Choroid plexus epithelial cell (primary cell): ENCODE measurements at regions not wholly inside any gene's neighbourhood (a gene's known extent, or its start where the extent isn't known, plus 50 kb on each side); places are given as distances from the start of the nearest gene placed in this dataset.

ENCODE experiments used
- DNase-seq: peaks from one replicate; pipeline ENCODE4 v3.0.0-alpha.2; 2010; ENCODE audit warnings: low read depth
- H3K4me3 ChIP-seq: 2 replicates; pipeline ENCODE4 v1.5.1; 2011; ENCODE audit warnings: low read depth, mild to moderate bottlenecking, control low read depth, low read length, moderate library complexity
- TF ChIP-seq, protein P1 (sequence below): conservative IDR thresholded peaks from 2 replicates; pipeline ENCODE4 v1.5.1; 2011; ENCODE audit warnings: low read depth, mild to moderate bottlenecking, control low read depth, inconsistent platforms, low read length, moderate library complexity

DNA sequence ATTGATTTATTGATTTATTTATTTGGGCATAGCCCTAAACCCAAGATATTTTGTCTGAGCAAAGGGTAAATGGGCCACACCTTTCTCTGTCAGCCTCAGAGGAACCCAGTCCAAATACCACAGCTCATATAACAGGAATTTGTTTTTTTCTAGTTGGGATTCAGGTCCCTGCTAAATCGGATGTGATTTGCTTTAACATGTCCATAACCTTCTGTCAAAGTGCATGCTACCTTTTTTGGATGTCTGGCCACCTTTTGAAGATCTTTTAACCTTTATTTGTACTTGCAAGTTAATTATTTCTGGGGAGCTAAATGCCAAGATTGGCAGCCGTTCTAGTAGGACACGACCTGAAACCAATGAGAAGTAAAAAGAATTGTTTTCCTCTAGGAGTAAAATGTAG lies 303.2 kb upstream of the UBE2E3 start:
- TF ChIP-seq, protein P1, sequence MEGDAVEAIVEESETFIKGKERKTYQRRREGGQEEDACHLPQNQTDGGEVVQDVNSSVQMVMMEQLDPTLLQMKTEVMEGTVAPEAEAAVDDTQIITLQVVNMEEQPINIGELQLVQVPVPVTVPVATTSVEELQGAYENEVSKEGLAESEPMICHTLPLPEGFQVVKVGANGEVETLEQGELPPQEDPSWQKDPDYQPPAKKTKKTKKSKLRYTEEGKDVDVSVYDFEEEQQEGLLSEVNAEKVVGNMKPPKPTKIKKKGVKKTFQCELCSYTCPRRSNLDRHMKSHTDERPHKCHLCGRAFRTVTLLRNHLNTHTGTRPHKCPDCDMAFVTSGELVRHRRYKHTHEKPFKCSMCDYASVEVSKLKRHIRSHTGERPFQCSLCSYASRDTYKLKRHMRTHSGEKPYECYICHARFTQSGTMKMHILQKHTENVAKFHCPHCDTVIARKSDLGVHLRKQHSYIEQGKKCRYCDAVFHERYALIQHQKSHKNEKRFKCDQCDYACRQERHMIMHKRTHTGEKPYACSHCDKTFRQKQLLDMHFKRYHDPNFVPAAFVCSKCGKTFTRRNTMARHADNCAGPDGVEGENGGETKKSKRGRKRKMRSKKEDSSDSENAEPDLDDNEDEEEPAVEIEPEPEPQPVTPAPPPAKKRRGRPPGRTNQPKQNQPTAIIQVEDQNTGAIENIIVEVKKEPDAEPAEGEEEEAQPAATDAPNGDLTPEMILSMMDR: no peak
- H3K4me3 ChIP-seq: no peak overlapping the region
- no peak for DNase-seq

DNA sequence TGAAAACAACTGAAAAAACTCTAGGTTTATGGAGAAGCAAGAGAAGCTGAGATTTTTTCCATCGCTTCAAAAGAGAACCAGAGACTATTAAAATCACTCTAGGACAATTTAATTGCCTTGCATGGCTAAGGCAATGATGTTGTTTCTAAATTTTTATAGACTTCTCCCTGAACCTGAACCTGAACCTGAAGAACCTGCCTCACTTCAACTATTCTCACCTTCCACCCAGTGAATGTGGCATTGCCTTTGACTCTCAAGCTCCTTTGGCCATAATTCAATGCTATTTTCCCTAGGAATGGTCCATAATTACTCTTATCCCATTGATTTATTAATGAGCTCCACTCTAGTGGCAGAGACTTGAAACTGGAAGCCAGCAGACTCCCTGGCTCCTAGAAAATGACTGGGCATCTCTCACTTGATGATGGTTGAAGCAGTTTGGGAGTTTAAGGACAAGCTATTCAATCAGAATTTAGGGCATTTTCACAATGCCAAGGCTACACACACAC lies 303.8 kb upstream of the UBE2E3 start:
- DNase-seq: no peak

DNA sequence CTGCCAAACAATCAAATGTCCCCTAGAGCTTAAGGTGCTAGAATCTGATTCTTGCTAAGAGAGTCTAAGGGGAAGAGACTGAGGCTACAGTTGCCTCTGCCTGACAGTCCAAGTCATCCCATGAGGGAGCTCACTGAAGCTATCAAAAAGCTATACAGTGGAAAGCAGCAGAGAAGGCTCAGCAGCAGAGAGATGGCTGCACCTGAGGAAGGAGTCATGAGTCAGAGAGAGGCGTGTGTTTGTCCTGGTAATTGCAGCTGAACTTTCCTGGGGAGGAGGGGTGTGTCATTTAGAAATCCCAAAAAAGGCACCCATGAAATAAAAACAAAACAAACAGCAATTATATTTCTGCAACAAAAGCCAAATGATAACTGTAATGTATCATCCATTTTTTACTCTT lies 305.2 kb upstream of the UBE2E3 start:
- TF ChIP-seq, protein P1: no peak
- no peak for DNase-seq
- no peak overlapping the region for H3K4me3 ChIP-seq

More for the DNA sequence above, 303.8 kb upstream of the UBE2E3 start:
- H3K4me3 ChIP-seq: no peak overlapping the region
- TF ChIP-seq, protein P1: no peak

DNA sequence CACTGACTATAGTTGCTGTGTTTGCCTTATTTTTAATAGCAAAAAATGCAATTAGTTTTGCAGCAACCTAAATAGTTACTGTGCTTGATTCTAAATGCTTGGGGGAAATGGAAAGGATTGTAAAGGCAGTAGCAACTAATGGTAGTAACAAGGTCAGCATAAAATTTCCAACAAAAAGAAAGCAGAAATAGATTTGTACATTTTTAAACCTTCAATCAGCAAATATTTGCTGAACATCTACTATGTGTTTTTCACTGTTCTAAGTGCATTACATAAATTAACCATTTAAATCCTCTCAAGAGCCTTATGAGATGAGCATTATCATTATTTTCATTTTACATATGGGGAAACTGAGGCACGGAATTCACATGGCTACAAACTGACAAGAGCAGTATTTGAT lies 308.0 kb upstream of the UBE2E3 start:
- TF ChIP-seq, protein P1: no peak
- DNase-seq: no peak

DNA sequence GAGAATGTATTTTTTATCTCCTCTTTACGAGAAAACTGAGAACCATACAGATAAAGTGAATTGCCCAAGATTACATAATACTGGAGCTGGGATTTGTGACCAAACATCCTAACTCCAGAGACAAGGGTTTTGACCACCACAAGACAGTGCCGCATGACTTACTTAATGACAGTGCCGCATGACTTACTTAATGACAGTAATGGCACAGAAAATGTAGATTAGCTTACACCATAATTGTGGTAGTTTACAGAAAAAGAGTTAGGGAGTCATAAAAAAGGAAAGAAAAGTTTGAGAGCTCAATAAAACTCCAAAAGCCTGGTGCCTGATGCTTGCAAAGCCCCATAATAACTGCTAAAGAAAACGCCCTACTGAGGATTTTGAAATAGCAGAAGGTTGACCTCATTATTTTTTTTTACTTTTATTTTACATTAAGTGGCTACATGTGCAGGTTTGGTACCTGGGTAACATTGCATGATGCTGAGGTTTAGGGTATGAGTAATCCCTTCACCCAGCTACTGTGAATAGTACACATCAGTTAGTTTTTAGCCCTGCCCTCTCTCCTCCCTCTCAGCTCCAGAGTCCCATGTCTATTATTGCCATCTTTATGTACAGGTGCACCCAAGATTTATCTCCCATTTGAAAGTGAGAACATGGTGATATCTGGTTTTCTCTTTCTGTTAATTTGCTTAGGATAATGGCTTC lies 310.0 kb upstream of the UBE2E3 start:
- TF ChIP-seq, protein P1: no peak
- DNase-seq: no peak
- no peak overlapping the region for H3K4me3 ChIP-seq

More for the DNA sequence above, 308.0 kb upstream of the UBE2E3 start:
- H3K4me3 ChIP-seq: no peak overlapping the region

DNA sequence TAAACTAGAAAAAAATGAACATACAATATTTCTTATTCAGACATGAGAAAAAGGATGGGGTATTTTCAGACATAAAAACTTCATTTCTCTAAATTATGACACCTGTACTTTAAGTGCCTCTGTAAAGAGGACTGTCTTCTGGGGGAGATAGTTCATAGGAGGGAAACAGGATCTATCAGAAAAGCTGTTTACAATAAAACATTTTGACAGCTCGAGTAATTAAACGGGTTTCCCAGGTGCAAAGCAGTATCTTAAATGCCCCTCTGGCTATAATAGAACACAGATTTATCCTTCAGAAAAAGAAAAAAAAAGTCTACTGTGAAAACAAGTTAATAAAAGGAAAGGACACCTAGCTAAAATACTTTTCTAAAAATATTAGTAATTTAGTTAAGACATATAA lies 311.4 kb upstream of the UBE2E3 start:
- no peak overlapping the region for H3K4me3 ChIP-seq
- TF ChIP-seq, protein P1: no peak
- no peak for DNase-seq

DNA sequence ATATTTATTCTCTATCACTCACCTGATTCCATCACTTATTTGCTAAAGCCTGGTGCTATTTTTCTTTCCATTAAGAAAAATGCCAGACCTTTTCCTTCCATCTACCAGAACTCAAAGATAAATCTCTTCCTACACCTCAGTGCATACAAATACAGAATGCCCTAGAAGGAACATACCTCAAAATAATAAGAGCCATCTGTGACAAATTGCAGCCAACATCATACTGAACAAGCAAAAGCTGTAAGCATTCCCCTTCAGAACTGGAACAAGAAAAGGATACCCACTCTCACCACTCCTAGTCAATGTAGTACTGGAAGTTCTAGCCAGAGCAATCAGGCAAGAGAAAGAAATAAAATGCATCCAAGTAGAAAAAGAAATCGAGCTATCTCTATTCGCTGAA lies 315.9 kb upstream of the UBE2E3 start:
- TF ChIP-seq, protein P1: no peak
- no peak for DNase-seq
- no peak overlapping the region for H3K4me3 ChIP-seq
